Fibroblast of skin of scalp (primary cell): ENCODE measurements at regions not wholly inside any gene's neighbourhood (a gene's known extent, or its start where the extent isn't known, plus 50 kb on each side); places are given as distances from the start of the nearest gene placed in this dataset.
"Not testable (repeated sequence)": the region's sequence is repeated elsewhere in the genome, so short reads cannot be mapped to it uniquely, and the experiment has no call there.

Source experiments
- DNase-seq: peaks from one replicate; pipeline ENCODE4 v3.0.0-alpha.2; 2013

DNA sequence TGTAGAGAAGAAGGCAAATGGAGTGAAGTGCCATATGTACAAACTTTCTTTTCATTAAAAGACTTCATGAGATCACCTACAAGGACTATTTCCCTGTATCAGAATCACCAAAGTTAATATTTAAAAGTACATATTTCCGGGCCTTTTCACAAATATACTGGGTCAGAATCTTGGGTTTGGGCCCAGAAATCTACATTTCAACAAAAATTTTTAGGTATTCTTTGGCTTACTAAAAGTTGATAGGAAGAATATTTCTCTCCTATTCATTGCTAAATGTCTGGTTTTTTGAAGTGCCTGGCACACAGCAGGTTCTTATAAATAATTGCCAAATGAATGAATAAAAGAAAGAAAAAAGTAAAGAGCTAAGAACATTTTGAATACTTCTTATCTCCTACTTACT lies 843.8 kb upstream of the ACVR2A start:
- no peak for DNase-seq

DNA sequence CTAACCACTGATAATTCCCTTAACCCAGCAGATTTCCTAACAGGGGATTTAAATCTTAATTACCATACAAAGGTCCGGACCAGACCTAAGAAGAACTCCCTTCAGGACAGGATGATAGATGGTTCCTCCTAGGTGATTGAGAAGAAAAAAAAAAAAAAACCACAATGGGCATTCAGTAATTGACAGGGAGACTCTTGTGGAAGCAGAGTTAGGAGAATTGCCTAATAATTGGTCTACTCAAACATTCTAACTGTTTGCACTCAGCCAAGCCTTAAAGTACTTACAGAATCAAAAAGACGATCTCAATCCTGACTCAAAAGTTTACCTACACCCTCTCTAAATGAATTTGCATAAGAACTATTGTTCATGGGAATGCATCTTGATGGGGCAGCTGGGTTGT lies 844.7 kb upstream of the ACVR2A start:
- DNase-seq = not testable (repeated sequence)

DNA sequence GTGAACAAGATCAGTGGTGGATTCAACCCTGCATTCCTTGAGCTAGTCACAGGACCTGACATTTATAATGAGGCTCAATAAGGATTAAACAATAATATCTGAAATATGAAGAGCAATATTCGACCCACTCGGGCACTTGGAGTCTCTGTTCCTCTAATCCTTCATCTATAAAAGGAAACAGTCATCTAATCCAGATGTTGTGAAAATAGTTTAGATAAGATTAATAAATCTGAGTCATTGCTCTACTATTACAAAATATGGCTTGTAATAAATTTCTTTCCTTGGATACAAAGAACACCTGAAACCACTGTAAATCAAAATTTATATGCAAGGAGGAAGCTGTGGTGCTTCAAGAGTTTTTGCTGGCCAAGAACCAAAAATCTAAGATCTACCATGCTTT lies 846.9 kb upstream of the ACVR2A start:
- DNase-seq = no peak

DNA sequence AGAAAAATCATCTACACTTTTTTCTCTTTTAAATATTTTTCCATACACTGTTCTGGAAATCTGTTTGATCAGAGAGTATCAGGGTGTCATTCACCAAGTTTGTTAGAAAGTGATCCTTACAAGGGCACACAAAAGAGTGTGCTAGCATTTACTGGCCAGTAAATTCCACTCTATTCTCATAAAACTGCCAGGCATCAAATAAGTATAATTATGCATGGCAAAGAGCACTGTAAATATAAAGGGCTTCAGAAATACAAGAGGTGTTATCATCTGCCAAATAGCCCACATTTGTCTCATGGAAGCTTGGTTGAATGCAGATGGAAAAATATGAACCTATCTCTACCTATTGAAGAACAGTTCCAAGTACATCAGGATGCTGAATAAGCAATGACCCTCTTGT lies 847.3 kb upstream of the ACVR2A start:
- DNase-seq = no peak

DNA sequence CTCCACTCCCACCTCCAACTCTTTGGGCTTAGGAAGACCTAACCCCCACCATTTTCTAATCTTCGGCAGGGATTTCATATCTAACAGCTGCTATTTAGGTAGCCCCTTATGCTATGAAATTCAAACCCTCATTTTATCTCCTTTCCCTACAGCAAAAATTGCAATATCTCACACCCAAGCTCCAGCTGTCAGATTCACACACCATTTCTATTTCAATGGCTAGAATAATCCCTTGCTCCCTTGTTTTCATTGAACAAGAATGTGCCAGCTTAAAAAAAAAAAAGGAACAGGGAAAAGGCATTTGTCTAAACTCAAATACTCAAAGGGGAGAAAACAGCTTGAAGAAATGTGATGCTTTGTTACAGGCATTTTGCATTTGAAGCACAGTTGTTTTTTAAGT lies 850.6 kb upstream of the ACVR2A start:
- DNase-seq = no peak

DNA sequence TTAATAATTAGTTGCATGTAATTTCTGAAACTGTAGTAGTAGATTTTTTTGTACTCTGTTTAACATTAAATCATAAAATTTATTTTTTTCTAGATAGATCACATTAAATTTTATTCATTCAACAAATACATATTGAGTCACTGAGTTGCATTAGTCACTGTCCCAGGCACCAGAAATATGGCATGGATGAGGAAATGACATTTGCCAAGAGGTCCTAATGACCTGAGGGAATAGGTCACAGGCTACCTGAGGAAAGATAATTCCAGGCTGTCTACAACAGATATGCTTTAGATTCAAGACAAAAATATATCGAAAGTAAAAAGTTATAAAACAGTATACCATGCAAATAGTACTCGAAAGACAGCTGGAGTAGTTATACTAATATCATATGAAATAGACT lies 852.4 kb upstream of the ACVR2A start:
- DNase-seq = no peak

DNA sequence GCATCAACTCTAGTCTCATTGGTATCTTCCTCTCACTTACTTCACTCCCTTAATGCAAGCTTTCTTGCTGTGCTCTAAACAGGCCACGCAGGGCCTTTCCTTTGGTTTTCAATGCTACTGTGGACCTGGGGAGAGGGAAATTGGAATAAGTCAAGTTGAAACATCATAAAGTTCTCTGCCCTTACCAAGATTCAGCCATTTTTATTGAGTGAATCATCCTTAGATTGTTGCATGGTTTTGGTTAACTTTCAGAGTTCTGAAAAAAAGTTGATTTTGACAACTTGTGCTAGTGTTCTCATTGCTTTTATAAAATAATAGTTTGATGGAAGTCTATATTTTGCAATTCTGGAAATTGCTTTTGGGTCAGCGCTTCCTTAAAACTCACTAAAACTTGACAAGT lies 852.8 kb upstream of the ACVR2A start:
- DNase-seq = peak; percentile 31

DNA sequence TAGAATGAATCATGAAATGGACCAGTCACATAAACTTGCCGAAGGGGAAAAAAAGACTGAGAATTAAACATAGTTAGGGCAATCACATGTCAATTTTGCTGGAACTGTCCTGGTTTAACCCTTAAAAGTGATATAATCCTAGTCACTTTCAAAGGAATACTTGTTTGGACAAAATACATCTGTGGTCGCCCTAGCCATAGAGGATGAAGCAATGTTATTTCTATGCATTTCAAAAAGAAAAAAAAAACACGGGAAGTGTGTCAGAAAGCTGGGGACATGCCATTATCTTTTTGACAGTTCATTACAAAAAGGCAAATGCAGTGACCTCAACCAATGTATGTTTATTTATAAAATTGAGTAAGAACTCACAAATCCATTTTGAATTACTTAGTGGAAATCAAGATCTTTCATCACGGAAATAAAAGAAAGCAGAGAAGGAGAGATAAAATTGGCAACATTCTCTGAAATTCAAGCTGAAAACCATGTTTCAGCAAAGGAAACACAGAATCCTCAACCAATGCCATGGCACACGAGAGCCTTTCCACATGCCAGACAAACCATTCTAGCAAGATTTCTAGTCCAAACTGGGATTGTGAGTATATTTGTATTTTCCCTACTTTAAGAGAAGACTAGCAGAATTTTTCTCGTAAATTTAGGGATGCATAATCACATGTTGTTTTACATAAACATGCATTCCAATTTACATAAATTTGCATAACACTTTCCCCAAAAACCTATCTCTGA lies 854.3 kb upstream of the ACVR2A start:
- DNase-seq = peak; percentile 66

DNA sequence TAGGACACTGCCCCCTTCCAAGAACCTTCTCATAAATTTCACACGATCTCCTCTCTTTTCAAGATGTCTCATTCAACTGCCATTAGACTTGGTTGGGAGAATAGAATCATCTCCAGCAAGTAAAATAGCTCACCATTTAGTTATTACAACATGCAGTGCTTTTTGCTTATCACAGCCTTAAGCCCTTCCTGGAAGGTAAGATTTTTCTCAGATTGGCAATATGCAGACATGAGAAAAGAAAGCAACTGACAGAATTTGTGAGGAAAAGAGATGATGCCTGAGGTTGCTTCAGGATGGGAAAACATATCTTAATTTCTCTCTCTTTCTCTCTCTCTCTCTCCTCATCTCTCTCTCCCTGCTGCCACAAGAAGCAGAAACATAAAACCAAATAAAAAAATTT lies 855.1 kb upstream of the ACVR2A start:
- no peak for DNase-seq

DNA sequence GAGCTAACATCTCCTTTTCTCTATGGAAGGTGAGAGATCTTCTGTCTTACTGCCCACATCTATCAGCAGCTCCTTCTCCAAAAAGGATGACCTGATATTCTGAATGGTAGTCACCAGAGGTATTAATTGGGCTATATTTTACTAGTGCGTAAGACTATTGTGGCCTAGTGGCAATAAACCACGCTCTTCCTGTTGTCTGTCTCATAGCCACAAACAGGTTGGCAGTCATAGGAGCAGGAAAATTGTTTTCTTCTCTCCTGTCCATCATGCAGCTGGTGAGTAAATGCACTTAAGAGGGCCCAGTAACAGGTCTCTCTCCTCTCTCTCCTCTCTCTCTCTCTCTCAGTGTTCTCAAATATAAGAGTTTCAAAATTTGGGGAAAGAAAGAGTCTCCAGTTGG lies 856.8 kb upstream of the ACVR2A start:
- DNase-seq = no peak

DNA sequence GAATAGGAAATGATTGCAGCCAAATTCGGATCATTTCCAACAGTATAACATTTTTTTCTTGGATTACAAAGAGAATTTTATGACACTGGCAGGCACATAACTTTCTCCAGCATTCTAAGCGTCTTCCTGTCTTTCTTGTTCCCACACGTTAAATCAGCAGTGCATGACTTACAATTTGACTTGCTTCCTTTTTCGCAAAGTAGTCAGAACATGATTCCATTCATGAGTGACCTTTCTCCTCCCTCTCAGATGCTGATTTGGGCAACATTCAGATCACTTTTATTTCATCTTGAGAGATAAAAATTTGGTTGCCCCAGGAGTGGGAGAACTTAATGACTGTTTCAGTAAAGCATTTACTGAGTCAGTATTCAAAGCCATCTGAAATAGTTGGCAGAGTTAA lies 858.7 kb upstream of the ACVR2A start:
- peak; percentile 8 for DNase-seq

DNA sequence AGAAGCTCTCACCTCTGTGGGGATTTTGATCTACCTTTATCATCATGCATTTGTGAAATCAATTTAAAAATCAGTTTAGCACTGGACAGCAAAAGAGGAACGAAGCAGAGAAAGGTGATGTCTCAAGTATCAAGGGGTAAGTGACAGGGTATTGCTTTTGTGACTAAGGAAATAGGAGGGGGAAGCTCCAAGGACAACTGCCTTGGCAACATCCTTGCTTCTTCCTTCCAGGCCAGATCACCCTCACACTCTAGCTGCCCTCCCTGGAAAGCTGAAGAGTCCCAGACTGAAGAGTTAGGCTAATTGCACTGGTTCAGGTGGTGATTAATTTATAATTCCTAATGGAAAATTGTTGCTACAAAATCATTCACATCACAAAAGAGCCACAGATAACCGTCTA lies 859.1 kb upstream of the ACVR2A start:
- DNase-seq = no peak

DNA sequence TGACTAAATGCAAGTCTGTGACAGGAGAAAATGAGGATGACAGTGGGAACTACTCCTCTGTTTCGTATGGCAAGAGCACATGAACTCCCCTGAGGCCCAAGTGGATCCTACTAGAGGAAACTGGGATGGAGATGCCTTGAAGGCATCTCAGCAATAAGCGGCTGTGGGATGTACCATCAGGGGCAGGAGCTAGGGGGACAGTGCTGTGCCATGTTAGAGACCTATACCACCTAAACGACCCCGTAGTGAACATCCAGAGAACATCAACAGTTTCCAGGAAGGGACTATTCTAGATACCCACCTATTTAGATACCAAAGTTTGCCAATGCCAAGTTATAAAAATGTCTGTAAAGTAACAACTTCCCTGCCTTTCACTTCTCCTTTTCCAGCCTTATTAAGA lies 860.8 kb upstream of the ACVR2A start:
- no peak for DNase-seq

DNA sequence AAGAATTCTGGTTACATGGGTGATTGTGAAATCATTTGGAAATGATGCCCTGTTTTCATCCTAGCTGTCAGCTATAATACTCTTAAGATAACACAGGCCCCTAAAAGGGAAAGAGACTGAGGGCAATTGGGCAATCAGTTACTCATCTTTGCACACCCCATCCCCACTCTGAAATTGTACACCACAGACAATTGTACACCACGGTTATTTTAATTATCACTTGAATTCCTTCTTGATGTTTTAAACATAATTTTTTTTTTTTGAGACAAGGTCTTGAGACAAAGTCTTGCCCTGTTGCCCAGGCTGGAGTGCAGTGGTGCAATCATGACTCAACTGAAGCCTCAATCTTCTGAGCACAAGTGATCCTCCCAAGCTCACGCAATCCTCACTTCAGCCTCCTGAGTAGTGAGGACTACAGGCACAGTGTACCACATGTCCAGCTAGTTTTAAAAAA lies 862.4 kb upstream of the ACVR2A start:
- DNase-seq = peak; percentile 88

DNA sequence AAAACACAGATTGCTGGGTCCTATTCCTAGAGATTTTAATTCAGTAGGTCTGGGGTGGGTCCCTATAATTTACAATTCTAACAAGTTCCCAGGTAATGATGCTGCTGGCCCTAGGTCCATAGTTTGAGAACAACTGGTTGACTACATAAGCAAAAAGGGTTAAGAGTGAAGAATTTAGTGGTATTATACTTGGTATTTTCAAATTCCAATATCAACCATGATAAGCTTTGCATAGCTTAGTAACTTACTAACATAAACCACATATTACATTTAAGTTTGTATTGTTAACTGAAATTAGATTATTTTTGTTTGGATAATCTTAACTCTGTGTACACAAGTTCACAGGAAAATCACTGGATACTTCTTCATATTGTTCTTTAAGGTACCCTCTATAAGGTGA lies 862.9 kb upstream of the ACVR2A start:
- peak; percentile 50 for DNase-seq

DNA sequence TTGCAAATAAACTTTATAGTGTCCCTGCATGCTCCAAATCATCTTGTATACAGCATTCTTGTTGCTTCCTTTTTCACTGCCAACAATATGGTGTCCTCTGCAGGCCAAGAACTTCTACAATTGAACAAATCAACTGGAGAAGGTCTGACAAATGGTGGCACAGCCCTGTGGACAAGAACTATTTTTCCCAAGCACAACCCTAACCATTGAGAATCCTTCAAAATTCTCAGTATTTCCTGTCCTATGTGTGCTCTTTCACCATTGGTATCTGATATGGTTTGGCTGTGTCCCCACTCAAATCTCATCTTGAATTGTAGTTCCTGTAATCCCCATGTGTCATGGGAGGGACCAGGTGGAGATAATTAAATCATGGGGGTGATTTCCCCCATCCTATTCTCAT lies 865.1 kb upstream of the ACVR2A start:
- peak; percentile 18 for DNase-seq

DNA sequence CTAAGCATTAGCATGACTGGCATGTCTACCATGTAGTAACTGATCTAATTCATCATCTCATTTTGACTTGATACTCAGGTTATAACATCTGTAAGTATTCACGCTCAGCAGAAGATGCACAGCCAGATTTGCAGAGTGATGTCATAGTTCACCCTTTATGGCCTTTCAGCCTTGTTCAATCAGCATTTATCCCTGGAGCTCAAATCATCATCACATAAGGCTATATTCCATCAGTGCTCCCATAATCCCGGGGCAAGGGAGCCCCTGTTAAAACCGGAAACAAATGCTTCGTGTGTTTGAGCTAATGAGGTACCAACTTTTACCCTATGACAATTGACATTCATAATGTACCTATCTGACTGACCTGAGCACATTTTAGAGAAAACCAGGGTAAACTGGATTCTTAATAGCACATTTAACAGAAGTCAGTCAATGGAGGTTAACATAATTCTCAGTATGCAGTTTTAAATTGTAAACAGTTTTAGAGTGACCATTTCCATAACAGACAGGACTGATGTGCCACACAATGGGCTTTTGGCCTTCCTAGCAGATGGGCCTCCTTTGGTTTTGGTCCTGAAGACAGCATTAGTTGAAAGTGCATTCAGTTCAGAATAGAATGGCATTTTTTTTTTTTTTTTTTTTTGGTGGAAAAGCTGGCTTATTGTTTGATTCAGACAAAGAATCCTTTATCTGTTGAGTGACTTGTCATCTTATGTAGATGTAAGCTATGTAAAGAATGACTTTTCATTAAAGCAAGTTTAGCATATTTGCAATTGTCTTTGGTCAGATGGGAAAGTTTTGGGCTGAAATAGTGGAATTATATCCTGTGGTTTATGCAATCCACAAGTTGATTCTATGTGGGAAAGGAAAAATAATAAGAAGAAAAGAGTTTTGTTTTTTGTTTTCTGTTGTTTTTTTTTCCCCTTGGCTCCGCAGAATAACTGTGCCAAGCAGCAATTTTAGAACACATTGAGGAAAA lies 866.0 kb upstream of the ACVR2A start:
- DNase-seq = peak; percentile 67

DNA sequence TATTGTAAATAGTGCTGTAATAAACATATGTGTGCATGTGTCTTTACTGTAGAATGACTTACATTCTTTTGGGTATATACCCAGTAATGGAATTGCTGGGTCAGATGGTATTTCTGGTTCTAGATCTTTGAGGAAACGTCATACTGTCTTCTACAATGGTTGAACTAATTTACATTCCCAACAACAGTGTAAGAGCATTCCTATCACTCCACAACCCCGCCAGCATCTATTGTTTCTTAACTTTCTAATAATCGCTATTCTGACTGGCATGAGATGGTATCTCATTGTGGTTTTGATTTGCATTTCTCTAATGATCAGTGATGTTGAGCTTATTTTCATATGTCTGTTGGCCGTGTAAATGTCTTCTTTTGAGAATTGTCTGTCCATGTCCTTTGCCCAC lies 873.8 kb upstream of the ACVR2A start:
- DNase-seq = not testable (repeated sequence)

DNA sequence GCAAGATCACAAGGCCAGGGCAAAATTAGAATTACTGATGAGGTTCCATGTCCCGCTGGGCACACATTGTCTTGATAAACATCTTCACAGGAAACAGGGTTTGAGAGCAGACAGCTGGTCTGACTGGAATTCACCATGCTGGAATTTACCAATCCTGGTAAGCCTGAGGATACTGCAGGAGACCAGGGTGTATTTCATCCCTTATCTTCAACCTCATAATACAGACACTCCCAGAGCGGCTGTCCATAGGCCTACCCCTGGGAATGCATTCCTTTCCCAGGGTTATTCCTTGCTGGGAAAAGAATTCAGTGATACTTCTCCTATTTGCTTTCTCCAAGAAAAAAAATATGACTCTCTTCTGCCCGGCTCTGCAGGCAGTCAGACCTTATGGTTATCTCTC lies 875.1 kb upstream of the ACVR2A start:
- DNase-seq = peak; percentile 43

DNA sequence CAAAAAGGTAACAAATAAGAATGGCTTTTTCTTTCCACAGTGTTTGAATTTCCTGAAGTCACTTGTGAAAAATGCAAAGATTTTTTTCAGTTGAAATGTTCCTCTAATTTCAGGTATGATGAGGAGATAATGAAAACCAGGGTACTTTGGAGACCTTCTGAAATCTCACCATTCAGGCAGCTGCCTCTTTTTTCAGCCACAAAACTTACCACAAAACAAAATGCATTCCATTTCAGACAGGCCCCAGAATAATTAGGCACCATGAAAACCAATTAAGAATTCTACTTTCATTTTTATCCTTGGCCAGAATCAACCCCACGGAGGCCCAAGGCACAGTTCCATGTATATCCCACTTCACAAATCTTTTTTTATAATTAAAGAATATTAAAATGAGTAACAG lies 880.3 kb upstream of the ACVR2A start:
- no peak for DNase-seq

DNA sequence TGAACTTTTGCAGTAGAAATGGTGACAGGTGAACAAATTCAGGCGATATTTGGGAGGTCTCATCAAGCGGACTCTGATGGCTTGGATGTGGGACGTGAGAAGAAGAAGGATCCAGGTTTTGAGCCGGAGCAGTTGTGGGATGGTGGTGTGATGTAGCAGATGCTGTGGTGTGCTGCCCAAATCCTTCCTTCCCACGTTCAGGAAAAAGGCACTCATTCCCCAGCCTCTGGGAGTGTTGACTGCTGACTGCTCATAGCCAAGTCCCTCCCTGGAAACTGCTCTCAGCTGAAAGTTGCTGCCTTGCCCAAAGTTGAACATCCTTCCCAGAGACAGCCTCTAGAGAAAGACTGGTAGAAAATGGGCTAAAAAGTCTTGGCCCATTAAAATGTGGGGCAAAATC lies 890.3 kb upstream of the ACVR2A start:
- no peak for DNase-seq

DNA sequence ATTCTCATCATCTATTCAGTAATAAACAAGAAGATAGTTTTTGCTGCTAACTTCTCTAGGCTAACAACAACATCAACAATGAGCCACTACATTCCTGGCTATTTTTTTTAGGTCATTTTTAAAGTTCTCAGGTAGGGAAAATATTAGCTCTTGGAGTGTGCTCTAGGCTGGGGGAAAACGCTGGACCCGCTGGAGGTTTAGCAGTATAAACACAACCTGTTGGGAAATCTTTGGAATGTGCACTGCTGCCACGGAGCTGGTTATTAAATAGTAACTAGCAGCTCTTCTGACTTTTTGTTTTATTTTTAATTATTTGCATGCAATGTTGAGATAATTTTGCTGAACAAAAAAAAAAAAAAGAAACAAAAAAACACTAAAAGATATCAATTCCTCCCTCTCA lies 892.1 kb upstream of the ACVR2A start:
- no peak for DNase-seq

DNA sequence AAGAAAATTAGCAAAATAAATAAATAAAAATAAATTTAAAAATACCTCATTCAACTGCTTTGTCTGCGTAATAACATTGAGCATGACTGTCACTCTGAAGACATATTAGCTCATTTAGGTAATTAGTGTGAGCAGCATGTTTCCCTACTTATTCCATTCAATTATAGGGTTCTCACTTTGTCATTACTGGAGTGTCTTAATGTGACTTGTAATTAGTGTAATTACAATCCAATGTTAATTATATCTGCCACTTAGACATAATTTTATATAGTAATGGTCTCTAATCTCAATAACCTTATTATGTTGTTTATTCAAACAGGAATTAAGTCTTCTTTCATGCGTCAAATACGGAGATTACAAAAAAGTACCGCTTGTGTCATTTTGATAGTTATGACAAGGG lies 893.9 kb upstream of the ACVR2A start:
- DNase-seq = no peak

DNA sequence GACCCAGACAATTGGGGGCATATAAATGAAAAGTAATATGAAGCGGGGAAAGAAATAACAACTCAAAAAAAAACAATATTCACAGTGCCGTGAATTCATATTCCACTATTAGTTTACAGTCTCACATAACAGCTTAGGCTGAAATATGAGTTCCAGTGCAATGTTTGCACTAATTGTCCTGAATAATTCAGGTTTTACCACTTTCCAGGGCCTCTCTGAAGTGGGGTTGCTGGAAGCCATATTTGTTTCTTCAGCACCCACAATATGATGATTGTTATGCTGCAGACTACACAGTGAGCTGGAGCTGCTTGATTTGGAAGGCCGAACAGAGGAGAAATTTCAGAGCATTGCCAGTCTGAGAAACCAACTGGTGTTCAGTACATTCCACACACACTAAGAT lies 894.5 kb upstream of the ACVR2A start:
- no peak for DNase-seq
